ENCODE measurements at regions not wholly inside any gene's neighbourhood (a gene's known extent, or its start where the extent isn't known, plus 50 kb on each side); places are given as distances from the start of the nearest gene placed in this dataset.

DNA sequence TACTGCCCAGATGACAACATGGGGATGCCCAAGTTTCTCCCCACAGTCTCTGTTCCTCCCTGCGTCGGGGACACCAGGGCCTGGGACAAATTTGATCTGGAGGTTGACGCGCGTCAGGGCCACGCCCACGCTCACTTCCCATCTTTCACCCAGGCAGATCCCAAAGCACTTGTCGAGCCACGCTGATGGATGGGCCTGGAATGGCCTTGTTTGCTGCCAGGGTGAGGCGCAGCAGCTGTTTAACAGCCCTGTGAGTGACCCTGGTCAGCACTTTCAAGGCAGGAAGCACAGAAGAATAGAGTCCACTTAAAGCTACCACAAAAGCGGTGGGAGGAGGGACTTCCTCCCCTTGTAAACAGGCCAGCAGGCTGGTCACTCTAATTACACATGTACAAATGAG is 324.7 kb upstream of the JARID2 start:
- no peak overlapping the region for H2AFZ ChIP-seq
- TF ChIP-seq EZH2phosphoT487 (IDR thresholded peaks at IDR 0.05; ENCODE audit: insufficient read depth, low read depth) = no peak
- no peak for TF ChIP-seq EZH2 (IDR thresholded peaks at IDR 0.05; ENCODE audit: insufficient read depth, poor library complexity, severe bottlenecking)
- peaks cover 19% of the 10 kb centered on the region for H3K4me1 ChIP-seq (ENCODE audit: insufficient read depth)
- H3K9me2 ChIP-seq (ENCODE audit: insufficient read depth) = no peaks in the 10 kb centered on the region
- H4K20me1 ChIP-seq (ENCODE audit: insufficient read depth) = no peaks in the 10 kb centered on the region
- H3F3A ChIP-seq (ENCODE audit: insufficient read depth) = peaks cover 11% of the 10 kb centered on the region; the same call in 1 of the 2 replicates
- no peak overlapping the region for H3K4me2 ChIP-seq (ENCODE audit: unreplicated experiment)
- in situ Hi-C loops (cut with MboI) = no loop called here
- no peak overlapping the region for H3K4me3 ChIP-seq
- H3K36me3 ChIP-seq (ENCODE audit: low read depth) = no peaks in the 10 kb centered on the region
- DNase-seq = no peak
- H3K27ac ChIP-seq = no peak overlapping the region
- no peaks in the 10 kb centered on the region for H3K79me2 ChIP-seq (ENCODE audit: insufficient read depth)
- WGBS, 2 experiments (ENCODE audit: low coverage in 1 of 2, low lambda C conversion rate in 2 of 2, missing lambda C conversion rate in 2 of 2) = 90 to 92% methylated on average over 11 of the region's 11 CpGs
- no peaks in the 10 kb centered on the region for H3K27me3 ChIP-seq (replicated peaks; ENCODE audit: insufficient read depth)
- no peaks in the 10 kb centered on the region for H3K9me3 ChIP-seq (ENCODE audit: low read depth)
- H3K9ac ChIP-seq = no peak overlapping the region

DNA sequence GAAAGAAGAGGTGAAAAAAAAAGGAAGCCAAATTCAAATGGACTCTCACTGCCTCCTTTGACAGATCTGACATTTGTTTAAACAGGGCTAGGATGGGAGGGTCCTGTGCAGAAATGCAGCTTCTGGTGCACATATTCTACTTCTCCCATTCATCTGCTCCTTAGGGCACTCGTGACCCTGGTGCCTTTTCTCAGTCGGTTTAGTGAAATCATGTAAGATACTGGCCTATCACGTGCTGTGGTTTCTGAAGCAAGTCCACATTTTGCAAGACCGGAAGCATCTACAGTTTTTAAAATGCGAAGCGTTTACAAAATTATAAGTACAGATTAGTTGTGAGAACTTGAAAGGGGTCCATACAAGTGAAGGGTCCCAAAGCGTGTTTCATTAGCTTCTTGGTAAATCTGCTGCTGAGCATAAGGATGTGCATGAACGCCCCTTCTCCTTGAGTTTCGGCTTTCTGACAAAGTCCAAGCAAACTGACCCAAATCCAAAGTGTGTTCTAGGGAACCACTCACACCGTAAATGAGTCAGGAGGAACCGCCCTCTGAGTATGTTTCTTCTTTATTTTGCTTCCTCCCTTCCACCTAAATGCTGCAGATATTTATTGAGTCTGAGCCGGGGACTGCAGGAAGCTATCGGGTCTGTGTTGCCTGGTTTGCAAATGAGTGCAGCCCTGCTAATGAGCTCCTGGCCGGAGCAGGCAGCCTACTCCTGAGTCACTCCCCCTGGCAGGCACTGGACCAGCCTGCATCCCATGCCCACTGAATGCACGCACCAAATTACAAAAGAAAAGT is 323.8 kb upstream of the JARID2 start:
- peak; percentile 66 for DNase-seq
- H3K4me2 ChIP-seq (ENCODE audit: unreplicated experiment) = no peak overlapping the region
- H2AFZ ChIP-seq = no peak overlapping the region
- no peaks in the 10 kb centered on the region for H3K9me3 ChIP-seq (ENCODE audit: low read depth)
- no peak overlapping the region for H3K9ac ChIP-seq
- H3K4me1 ChIP-seq (ENCODE audit: insufficient read depth) = peaks cover 19% of the 10 kb centered on the region
- 78 to 79% methylated on average over 15 of the region's 15 CpGs for WGBS, 2 experiments (ENCODE audit: low coverage in 1 of 2, low lambda C conversion rate in 2 of 2, missing lambda C conversion rate in 2 of 2)
- in situ Hi-C loops (cut with MboI) = no loop called here
- no peaks in the 10 kb centered on the region for H3K79me2 ChIP-seq (ENCODE audit: insufficient read depth)
- TF ChIP-seq EZH2 (IDR thresholded peaks at IDR 0.05; ENCODE audit: insufficient read depth, poor library complexity, severe bottlenecking) (no peak), EZH2phosphoT487 (IDR thresholded peaks at IDR 0.05; ENCODE audit: insufficient read depth, low read depth) (no peak)
- H4K20me1 ChIP-seq (ENCODE audit: insufficient read depth) = no peaks in the 10 kb centered on the region
- no peaks in the 10 kb centered on the region for H3K27me3 ChIP-seq (replicated peaks; ENCODE audit: insufficient read depth)
- H3K36me3 ChIP-seq (ENCODE audit: low read depth) = no peaks in the 10 kb centered on the region
- no peak overlapping the region for H3K4me3 ChIP-seq
- H3F3A ChIP-seq (ENCODE audit: insufficient read depth) = peaks cover 11% of the 10 kb centered on the region; the same call in 1 of the 2 replicates
- no peaks in the 10 kb centered on the region for H3K9me2 ChIP-seq (ENCODE audit: insufficient read depth)
- no peak overlapping the region for H3K27ac ChIP-seq

DNA sequence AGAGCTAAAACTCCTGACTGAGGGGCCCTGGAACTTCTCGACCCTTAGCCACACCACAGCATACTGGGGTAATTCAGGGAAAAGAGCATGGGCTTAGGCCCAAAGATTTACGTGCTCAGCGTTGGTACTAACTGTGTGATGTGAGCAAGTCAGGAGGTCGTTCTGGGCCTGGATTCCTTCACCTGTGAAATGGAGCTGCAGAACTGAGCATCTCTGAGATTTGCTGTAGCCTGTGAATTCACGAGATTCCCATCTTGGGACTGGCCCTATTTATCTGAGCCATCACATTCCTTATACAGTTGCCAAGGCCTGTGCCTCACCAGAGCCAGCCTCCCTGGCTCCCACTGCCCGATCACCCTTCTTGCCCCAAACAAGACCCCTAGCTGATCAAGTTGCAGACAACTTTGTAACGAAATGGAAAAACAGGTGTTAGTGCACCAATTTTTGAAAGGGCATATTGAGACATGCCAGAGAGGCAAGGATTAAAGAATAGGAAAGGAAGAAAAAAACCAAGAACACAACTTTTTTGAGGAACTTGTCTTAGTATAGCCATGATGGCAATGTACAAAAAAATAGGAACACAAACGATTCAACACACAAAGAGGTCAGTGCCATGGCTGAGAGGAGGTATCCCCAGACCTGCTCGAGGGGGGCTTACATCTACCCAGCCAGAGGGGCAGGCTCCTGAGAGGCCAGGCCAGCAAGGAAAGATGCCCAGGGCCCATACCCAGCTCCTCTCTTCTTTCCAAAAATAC is 323.0 kb upstream of the JARID2 start:
- in situ Hi-C loops (cut with MboI) = no loop called here
- TF ChIP-seq EZH2phosphoT487 (IDR thresholded peaks at IDR 0.05; ENCODE audit: insufficient read depth, low read depth) = no peak
- no peak for TF ChIP-seq EZH2 (IDR thresholded peaks at IDR 0.05; ENCODE audit: insufficient read depth, poor library complexity, severe bottlenecking)
- no peak overlapping the region for H3K4me3 ChIP-seq
- H4K20me1 ChIP-seq (ENCODE audit: insufficient read depth) = no peaks in the 10 kb centered on the region
- H3K36me3 ChIP-seq (ENCODE audit: low read depth) = no peaks in the 10 kb centered on the region
- no peaks in the 10 kb centered on the region for H3K27me3 ChIP-seq (replicated peaks; ENCODE audit: insufficient read depth)
- peak; percentile 14 for DNase-seq
- H3K9me2 ChIP-seq (ENCODE audit: insufficient read depth) = no peaks in the 10 kb centered on the region
- no peak overlapping the region for H3K9ac ChIP-seq
- H2AFZ ChIP-seq = no peak overlapping the region
- H3K4me1 ChIP-seq (ENCODE audit: insufficient read depth) = peaks cover 19% of the 10 kb centered on the region
- no peak overlapping the region for H3K4me2 ChIP-seq (ENCODE audit: unreplicated experiment)
- WGBS, 2 experiments (ENCODE audit: low coverage in 1 of 2, low lambda C conversion rate in 2 of 2, missing lambda C conversion rate in 2 of 2) = 69 to 75% methylated on average over 9 of the region's 9 CpGs
- no peaks in the 10 kb centered on the region for H3K79me2 ChIP-seq (ENCODE audit: insufficient read depth)
- peaks cover 11% of the 10 kb centered on the region; the same call in 1 of the 2 replicates for H3F3A ChIP-seq (ENCODE audit: insufficient read depth)
- H3K9me3 ChIP-seq (ENCODE audit: low read depth) = no peaks in the 10 kb centered on the region
- no peak overlapping the region for H3K27ac ChIP-seq

DNA sequence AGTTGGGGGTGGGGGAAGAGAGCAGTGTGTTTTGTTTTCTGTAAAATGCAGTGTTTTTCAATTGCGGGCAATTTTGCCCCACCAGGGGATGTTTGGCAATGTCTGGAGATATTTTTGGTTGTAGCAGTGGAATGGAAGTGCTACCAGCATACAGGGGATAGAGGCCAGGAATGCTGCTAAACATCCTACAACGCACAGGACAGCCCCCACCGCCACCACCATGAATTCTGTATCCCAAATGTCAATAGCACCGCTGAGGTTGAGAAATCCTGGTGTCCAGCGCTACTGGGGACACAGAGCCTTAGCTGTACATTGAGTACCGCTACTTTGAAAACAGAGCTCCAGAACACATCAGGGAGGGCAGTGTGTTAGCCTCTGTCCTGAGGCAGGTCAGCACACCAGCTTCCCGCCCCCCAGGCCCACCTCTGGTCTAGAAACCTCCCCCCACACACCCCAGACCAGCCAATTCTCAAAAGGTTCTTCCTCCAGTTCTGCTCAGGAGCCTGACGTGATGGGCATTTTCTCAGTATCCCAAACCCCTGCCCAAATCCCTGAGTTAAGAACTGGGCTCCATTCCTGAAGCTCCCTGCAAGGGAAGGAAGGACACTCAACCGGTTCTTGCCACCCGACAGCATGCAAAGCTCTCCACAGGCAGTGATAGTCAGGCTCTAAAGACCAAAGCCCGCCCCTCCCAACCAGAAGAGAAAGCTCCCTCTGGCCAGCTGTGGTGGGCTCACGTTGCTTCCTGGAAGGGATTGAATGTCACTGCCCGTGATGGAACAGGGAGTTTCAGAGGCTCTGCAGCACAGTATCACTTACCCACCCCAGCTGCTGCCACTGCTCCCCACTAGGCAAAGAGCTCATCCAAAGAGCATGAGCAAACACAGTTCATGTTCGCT is 321.5 kb upstream of the JARID2 start:
- Histone ChIP-seq H3K9me3 (ENCODE audit: low read depth) (no peaks in the 10 kb centered on the region), H3K27me3 (replicated peaks; ENCODE audit: insufficient read depth) (no peaks in the 10 kb centered on the region), H3K79me2 (ENCODE audit: insufficient read depth) (no peaks in the 10 kb centered on the region), H3K4me3 (no peak overlapping the region), H4K20me1 (ENCODE audit: insufficient read depth) (no peaks in the 10 kb centered on the region), H3K4me1 (ENCODE audit: insufficient read depth) (peaks cover 19% of the 10 kb centered on the region), H3K9me2 (ENCODE audit: insufficient read depth) (no peaks in the 10 kb centered on the region), H2AFZ (no peak overlapping the region), H3K9ac (no peak overlapping the region), H3K27ac (no peak overlapping the region), H3K4me2 (ENCODE audit: unreplicated experiment) (no peak overlapping the region), H3K36me3 (ENCODE audit: low read depth) (no peaks in the 10 kb centered on the region), H3F3A (ENCODE audit: insufficient read depth) (peaks cover 11% of the 10 kb centered on the region; the same call in 1 of the 2 replicates)
- in situ Hi-C loops (cut with MboI) = no loop called here
- no peak for TF ChIP-seq EZH2 (IDR thresholded peaks at IDR 0.05; ENCODE audit: insufficient read depth, poor library complexity, severe bottlenecking)
- no peak for TF ChIP-seq EZH2phosphoT487 (IDR thresholded peaks at IDR 0.05; ENCODE audit: insufficient read depth, low read depth)
- WGBS, 2 experiments (ENCODE audit: low coverage in 1 of 2, low lambda C conversion rate in 2 of 2, missing lambda C conversion rate in 2 of 2) = 57 to 60% methylated on average over 13 to 14 of the region's 14 CpGs
- peak; percentile 2 for DNase-seq

Data from GM23248 (cell line).